Panc1 (cell line): ENCODE measurements at regions not wholly inside any gene's neighbourhood (a gene's known extent, or its start where the extent isn't known, plus 50 kb on each side); places are given as distances from the start of the nearest gene placed in this dataset.

Experiments used
- ATAC-seq: fragments of 200-7000 bp; cut with Tn5 transposase; 2 replicates; pipeline ENCODE4 v1.9.1; 2020; ENCODE audit warnings: mild to moderate bottlenecking, moderate library complexity
- BruUV-seq: library from RNA; stranded (reverse); fragments of 400-500 nt; replicated peaks from 2 replicates; lab custom pipeline; 2021; lab: Mats Ljungman, UMichigan
- CTCF ChIA-PET: fragments of 300-600 bp; sonication (Branson Sonifier 250); formaldehyde crosslinking; loops from one replicate; lab custom pipeline; 2022; ENCODE audit warnings: antibody characterized with exemption; lab: Charles Lee
- POLR2A ChIA-PET: fragments of 300-600 bp; sonication (Branson Sonifier 250); formaldehyde crosslinking; loops from one replicate; lab custom pipeline; 2022; ENCODE audit warnings: antibody characterized with exemption; lab: Charles Lee
- DNase-seq: peaks from one replicate; pipeline ENCODE4 v3.0.0-alpha.2; 2010; ENCODE audit warnings: low read depth, low spot score
- H3K27ac ChIP-seq: 2 replicates; pipeline ENCODE4 v1.5.1; 2011; ENCODE audit warnings: mild to moderate bottlenecking, low read length, inconsistent platforms
- H3K27me3 ChIP-seq: fragments of 200-500 bp; sonication (Bioruptor generic); 2 replicates; pipeline ENCODE4 v1.6.0; 2014; ENCODE audit warnings: low read length, inconsistent platforms; ENCODE audit not compliant: control insufficient read depth, insufficient read depth
- H3K36me3 ChIP-seq: fragments of 200-500 bp; sonication (Bioruptor generic); 2 replicates; pipeline ENCODE4 v1.5.1; 2014; ENCODE audit warnings: inconsistent platforms, mild to moderate bottlenecking, low read length, moderate library complexity; ENCODE audit not compliant: control insufficient read depth, insufficient read depth
- H3K4me1 ChIP-seq: 2 replicates; pipeline ENCODE4 v1.5.1; 2011; ENCODE audit warnings: inconsistent platforms, mild to moderate bottlenecking, low read length, moderate library complexity; ENCODE audit not compliant: control insufficient read depth, insufficient read depth
- H3K4me3 ChIP-seq, 2 experiments: 2 replicates each; pipeline ENCODE4 v1.5.1; 2011 to 2012; ENCODE audit warnings: low read depth in 2 of 2, low read length in 2 of 2, mild to moderate bottlenecking in 2 of 2, inconsistent platforms in 1 of 2, moderate library complexity in 1 of 2
- H3K9me3 ChIP-seq: fragments of 200-500 bp; sonication (Bioruptor generic); 2 replicates; pipeline ENCODE4 v1.5.1; 2014; ENCODE audit warnings: low read depth, mild to moderate bottlenecking, inconsistent platforms, low read length, moderate library complexity; ENCODE audit not compliant: control insufficient read depth, insufficient read depth
- POLR2AphosphoS5 ChIP-seq: IDR thresholded peaks from 2 replicates; pipeline ENCODE4 v1.6.1; 2012; ENCODE audit warnings: mild to moderate bottlenecking, low read depth, low read length, moderate library complexity
- SIN3A ChIP-seq: IDR thresholded peaks from 2 replicates; pipeline ENCODE4 v1.6.1; 2012; ENCODE audit warnings: low read depth, mild to moderate bottlenecking, low read length, moderate library complexity, borderline replicate concordance; ENCODE audit not compliant: insufficient read depth
- TCF7L2 ChIP-seq: IDR thresholded peaks from 2 replicates; pipeline ENCODE4 v1.6.1; 2011; ENCODE audit warnings: mild to moderate bottlenecking, low read depth, low read length, inconsistent platforms
- in situ Hi-C: cut with HindIII; loops from 2 replicates; pipeline ENCODE4 v1.10.0; 2016; ENCODE audit warnings: low sequenced_read_pairs, low pct_unique_long_range_greater_than_20kb
- intact Hi-C: fragments of 100-400 bp; cut with micrococcal nuclease; formaldehyde crosslinking; loops from one replicate; pipeline ENCODE4 v1.10.0; 2022; ENCODE audit not compliant: unreplicated experiment
- TF ChIP-seq, protein P1 (sequence below), 2 experiments: IDR thresholded peaks; 2 replicates each; pipeline ENCODE4 v1.6.1; 2011 to 2012; ENCODE audit warnings: low read depth in 2 of 2, control low read depth in 1 of 2, low read length in 1 of 2, mild to moderate bottlenecking in 1 of 2, moderate library complexity in 1 of 2; ENCODE audit not compliant: insufficient read depth in 1 of 2
- TF ChIP-seq, protein P2 (sequence below): fragments of 450-650 bp; IDR thresholded peaks from 2 replicates; pipeline ENCODE4 v1.5.1; 2017; ENCODE audit warnings: mild to moderate bottlenecking

DNA sequence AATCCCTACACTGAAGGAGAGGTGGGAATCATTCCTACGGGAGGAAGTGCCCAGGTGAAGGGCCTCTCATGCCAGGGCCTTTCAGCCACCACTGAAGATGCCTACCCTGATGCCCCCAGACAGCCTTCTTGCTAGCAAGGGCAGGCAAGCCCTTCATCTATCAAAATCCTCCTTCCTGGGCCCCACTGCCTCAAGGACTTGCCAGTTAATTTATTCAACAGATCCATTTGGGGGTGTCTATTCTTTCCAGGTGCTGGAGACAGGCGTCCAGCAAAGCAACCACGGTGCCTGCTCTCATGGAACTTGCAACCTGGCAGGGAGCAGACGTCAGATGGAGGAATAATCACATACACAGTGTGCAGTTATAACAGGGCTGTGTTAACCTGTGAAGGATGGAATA lies 95.5 kb downstream of the GYPC start:
- ATAC-seq = no peak
- no peaks in the 10 kb centered on the region for H3K4me1 ChIP-seq
- POLR2A ChIA-PET = no interaction called here
- no peak for DNase-seq
- no peaks in the 10 kb centered on the region for H3K36me3 ChIP-seq
- H3K27ac ChIP-seq = no peak overlapping the region
- CTCF ChIA-PET = no interaction called here
- no peaks in the 10 kb centered on the region for H3K27me3 ChIP-seq
- BruUV-seq = no TSS peak
- TF ChIP-seq, protein P1, sequence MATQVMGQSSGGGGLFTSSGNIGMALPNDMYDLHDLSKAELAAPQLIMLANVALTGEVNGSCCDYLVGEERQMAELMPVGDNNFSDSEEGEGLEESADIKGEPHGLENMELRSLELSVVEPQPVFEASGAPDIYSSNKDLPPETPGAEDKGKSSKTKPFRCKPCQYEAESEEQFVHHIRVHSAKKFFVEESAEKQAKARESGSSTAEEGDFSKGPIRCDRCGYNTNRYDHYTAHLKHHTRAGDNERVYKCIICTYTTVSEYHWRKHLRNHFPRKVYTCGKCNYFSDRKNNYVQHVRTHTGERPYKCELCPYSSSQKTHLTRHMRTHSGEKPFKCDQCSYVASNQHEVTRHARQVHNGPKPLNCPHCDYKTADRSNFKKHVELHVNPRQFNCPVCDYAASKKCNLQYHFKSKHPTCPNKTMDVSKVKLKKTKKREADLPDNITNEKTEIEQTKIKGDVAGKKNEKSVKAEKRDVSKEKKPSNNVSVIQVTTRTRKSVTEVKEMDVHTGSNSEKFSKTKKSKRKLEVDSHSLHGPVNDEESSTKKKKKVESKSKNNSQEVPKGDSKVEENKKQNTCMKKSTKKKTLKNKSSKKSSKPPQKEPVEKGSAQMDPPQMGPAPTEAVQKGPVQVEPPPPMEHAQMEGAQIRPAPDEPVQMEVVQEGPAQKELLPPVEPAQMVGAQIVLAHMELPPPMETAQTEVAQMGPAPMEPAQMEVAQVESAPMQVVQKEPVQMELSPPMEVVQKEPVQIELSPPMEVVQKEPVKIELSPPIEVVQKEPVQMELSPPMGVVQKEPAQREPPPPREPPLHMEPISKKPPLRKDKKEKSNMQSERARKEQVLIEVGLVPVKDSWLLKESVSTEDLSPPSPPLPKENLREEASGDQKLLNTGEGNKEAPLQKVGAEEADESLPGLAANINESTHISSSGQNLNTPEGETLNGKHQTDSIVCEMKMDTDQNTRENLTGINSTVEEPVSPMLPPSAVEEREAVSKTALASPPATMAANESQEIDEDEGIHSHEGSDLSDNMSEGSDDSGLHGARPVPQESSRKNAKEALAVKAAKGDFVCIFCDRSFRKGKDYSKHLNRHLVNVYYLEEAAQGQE (IDR thresholded peaks at IDR 0.05; ENCODE audit: insufficient read depth in 1 of 2, low read depth in 2 of 2, low read length in 1 of 2) = no peak
- TF ChIP-seq, protein P2, sequence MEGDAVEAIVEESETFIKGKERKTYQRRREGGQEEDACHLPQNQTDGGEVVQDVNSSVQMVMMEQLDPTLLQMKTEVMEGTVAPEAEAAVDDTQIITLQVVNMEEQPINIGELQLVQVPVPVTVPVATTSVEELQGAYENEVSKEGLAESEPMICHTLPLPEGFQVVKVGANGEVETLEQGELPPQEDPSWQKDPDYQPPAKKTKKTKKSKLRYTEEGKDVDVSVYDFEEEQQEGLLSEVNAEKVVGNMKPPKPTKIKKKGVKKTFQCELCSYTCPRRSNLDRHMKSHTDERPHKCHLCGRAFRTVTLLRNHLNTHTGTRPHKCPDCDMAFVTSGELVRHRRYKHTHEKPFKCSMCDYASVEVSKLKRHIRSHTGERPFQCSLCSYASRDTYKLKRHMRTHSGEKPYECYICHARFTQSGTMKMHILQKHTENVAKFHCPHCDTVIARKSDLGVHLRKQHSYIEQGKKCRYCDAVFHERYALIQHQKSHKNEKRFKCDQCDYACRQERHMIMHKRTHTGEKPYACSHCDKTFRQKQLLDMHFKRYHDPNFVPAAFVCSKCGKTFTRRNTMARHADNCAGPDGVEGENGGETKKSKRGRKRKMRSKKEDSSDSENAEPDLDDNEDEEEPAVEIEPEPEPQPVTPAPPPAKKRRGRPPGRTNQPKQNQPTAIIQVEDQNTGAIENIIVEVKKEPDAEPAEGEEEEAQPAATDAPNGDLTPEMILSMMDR = no peak
- no peak for TF ChIP-seq POLR2AphosphoS5
- TF ChIP-seq SIN3A = no peak
- TF ChIP-seq TCF7L2 = no peak
- H3K9me3 ChIP-seq = no peaks in the 10 kb centered on the region
- H3K4me3 ChIP-seq = no peak overlapping the region
- in situ Hi-C loops (no loop called here), intact Hi-C loops (no loop called here)

DNA sequence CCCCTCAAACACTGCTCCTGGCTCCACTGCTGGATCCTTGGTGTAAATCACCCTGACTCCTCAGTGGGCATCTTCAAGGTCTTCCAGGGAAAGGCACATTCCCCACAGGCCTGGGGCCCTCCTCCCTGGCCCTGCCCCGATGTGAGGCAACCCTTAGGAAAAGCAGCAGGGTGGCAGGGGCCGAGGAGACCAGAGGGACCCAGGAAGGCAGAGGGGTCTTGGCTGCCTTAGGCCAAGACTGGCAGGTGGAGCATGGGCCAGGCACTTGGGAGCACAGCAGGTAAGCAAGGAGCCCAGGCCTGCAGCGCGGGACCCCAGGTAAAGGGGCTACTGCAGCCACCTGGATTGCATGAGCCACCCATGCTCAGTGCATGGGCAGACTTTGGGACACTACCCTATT lies 96.9 kb downstream of the GYPC start:
- H3K4me1 ChIP-seq = no peaks in the 10 kb centered on the region
- DNase-seq (no peak), ATAC-seq (no peak)
- no peak overlapping the region for H3K27ac ChIP-seq
- no peak overlapping the region for H3K4me3 ChIP-seq
- in situ Hi-C loops (no loop called here), intact Hi-C loops (no loop called here)
- POLR2A ChIA-PET = no interaction called here
- H3K9me3 ChIP-seq = no peaks in the 10 kb centered on the region
- no peaks in the 10 kb centered on the region for H3K36me3 ChIP-seq
- no peaks in the 10 kb centered on the region for H3K27me3 ChIP-seq
- BruUV-seq = no TSS peak
- CTCF ChIA-PET = interaction anchor here (0.6 kb wide), 1 partner anchor 29 kb away, joined by 8 read pairs; no protein-coding TSS in a partner anchor
- TF ChIP-seq TCF7L2 (no peak), SIN3A (no peak), POLR2AphosphoS5 (no peak)
- TF ChIP-seq, protein P1 (IDR thresholded peaks at IDR 0.05; ENCODE audit: insufficient read depth in 1 of 2, low read depth in 2 of 2, low read length in 1 of 2) = no peak
- TF ChIP-seq, protein P2 = no peak
